OCI-LY3 (cell line): ENCODE measurements at regions not wholly inside any gene's neighbourhood (a gene's known extent, or its start where the extent isn't known, plus 50 kb on each side); places are given as distances from the start of the nearest gene placed in this dataset.

ENCODE experiments used
- H2AFZ ChIP-seq: fragments of 200-600, 300-600 bp; shearing (Covaris generic); 2 replicates; pipeline ENCODE4 v1.6.0; 2014; ENCODE audit warnings: antibody characterized with exemption, low read depth, low read length
- H3K27ac ChIP-seq: fragments of 200-600, 300-600 bp; sonication (generic); 2 replicates; pipeline ENCODE4 v1.5.1; 2014; ENCODE audit warnings: mild to moderate bottlenecking, low read length, moderate library complexity, mixed read lengths
- H3K27me3 ChIP-seq: fragments of 200-600, 300-600 bp; sonication (generic); 2 replicates; pipeline ENCODE4 v1.6.1; 2014; ENCODE audit warnings: low read depth, low read length, mixed read lengths
- H3K36me3 ChIP-seq: fragments of 200-600, 300-600 bp; sonication (generic); replicated peaks from 2 replicates; pipeline ENCODE3; 2014; ENCODE audit warnings: low read depth, low read length, mixed read lengths
- H3K4me1 ChIP-seq: fragments of 300-600, 200-600 bp; sonication (generic); 2 replicates; pipeline ENCODE4 v1.6.1; 2014; ENCODE audit warnings: low read length, mixed read lengths
- H3K4me2 ChIP-seq: fragments of 200-600, 300-600 bp; sonication (generic); 2 replicates; pipeline ENCODE4 v1.6.1; 2014; ENCODE audit warnings: low read length, mixed read lengths
- H3K4me3 ChIP-seq: fragments of 300-600, 200-600 bp; sonication (generic); 2 replicates; pipeline ENCODE4 v1.5.1; 2014; ENCODE audit warnings: antibody characterized with exemption, mild to moderate bottlenecking, low read length, moderate library complexity
- H3K79me2 ChIP-seq: fragments of 300-600, 200-600 bp; shearing (Covaris generic); 2 replicates; pipeline ENCODE4 v1.6.1; 2014; ENCODE audit warnings: mild to moderate bottlenecking, low read length, mixed read lengths
- H3K9ac ChIP-seq: fragments of 300-600, 200-600 bp; shearing (Covaris generic); 2 replicates; pipeline ENCODE4 v1.6.0; 2014; ENCODE audit warnings: mild to moderate bottlenecking, low read length, moderate library complexity
- H3K9me3 ChIP-seq: fragments of 200-600, 300-600 bp; shearing (Covaris generic); 2 replicates; pipeline ENCODE4 v1.6.1; 2014; ENCODE audit warnings: low read length, mixed read lengths; ENCODE audit not compliant: insufficient read depth
- H4K20me1 ChIP-seq: fragments of 200-600, 300-600 bp; sonication (generic); 2 replicates; pipeline ENCODE4 v1.6.1; 2016; ENCODE audit warnings: low read length, mixed read lengths; ENCODE audit not compliant: insufficient read depth
- CTCF ChIP-seq: fragments of 200-600, 300-600 bp; sonication (generic); IDR thresholded peaks from 2 replicates; pipeline ENCODE4 v1.5.1; 2014; ENCODE audit warnings: antibody characterized with exemption, low read length, low read depth
- EZH2phosphoT487 ChIP-seq: fragments of 200-600 bp; shearing (Covaris generic); IDR thresholded peaks from 2 replicates; pipeline ENCODE4 v1.6.1; 2018; ENCODE audit warnings: antibody characterized with exemption, mixed run types, low read depth

- Histone ChIP-seq H3K4me1 (no peaks in the 10 kb centered on the region), H3K27ac (no peak overlapping the region), H3K4me3 (no peak overlapping the region), H3K9me3 (no peaks in the 10 kb centered on the region), H4K20me1 (no peaks in the 10 kb centered on the region), H3K27me3 (no peaks in the 10 kb centered on the region), H3K79me2 (no peaks in the 10 kb centered on the region), H3K4me2 (no peak overlapping the region), H3K9ac (no peak overlapping the region), H3K36me3 (no peaks in the 10 kb centered on the region), H2AFZ (no peak overlapping the region)
- TF ChIP-seq EZH2phosphoT487 (no peak), CTCF (no peak)
These were observed 118.6 kb upstream of the MAST4 start for GRCh38 chr5:66477596-66477995.

GRCh38 chr5:66494437-66494836, 101.8 kb upstream of the MAST4 start:
- Histone ChIP-seq H3K4me2 (no peak overlapping the region), H2AFZ (no peak overlapping the region)

GRCh38 chr5:66498791-66499207, 97.4 kb upstream of the MAST4 start:
- H3K4me3 ChIP-seq: no peak overlapping the region
- no peaks in the 10 kb centered on the region for H3K4me1 ChIP-seq
- H2AFZ ChIP-seq: no peak overlapping the region
- H3K27ac ChIP-seq: no peak overlapping the region
- H3K9me3 ChIP-seq: no peaks in the 10 kb centered on the region
- no peaks in the 10 kb centered on the region for H4K20me1 ChIP-seq
- no peak overlapping the region for H3K4me2 ChIP-seq
- H3K27me3 ChIP-seq: no peaks in the 10 kb centered on the region
- no peak overlapping the region for H3K9ac ChIP-seq
- no peaks in the 10 kb centered on the region for H3K79me2 ChIP-seq
- TF ChIP-seq EZH2phosphoT487 (no peak), CTCF (peak; percentile 37; the same call in 1 of the 2 replicates)
- no peaks in the 10 kb centered on the region for H3K36me3 ChIP-seq

More at GRCh38 chr5:66494437-66494836, 101.8 kb upstream of the MAST4 start:
- Histone ChIP-seq H3K4me1 (no peaks in the 10 kb centered on the region), H3K9ac (no peak overlapping the region), H4K20me1 (no peaks in the 10 kb centered on the region), H3K36me3 (no peaks in the 10 kb centered on the region), H3K4me3 (no peak overlapping the region), H3K9me3 (no peaks in the 10 kb centered on the region), H3K79me2 (no peaks in the 10 kb centered on the region), H3K27ac (no peak overlapping the region), H3K27me3 (no peaks in the 10 kb centered on the region)
- TF ChIP-seq CTCF (peak; percentile 24), EZH2phosphoT487 (no peak)

GRCh38 chr5:66503203-66503789, 92.9 kb upstream of the MAST4 start:
- Histone ChIP-seq H2AFZ (no peak overlapping the region), H3K27me3 (no peaks in the 10 kb centered on the region), H4K20me1 (no peaks in the 10 kb centered on the region), H3K4me3 (no peak overlapping the region), H3K4me2 (no peak overlapping the region), H3K27ac (no peak overlapping the region), H3K36me3 (no peaks in the 10 kb centered on the region), H3K9me3 (no peaks in the 10 kb centered on the region), H3K9ac (no peak overlapping the region), H3K4me1 (no peaks in the 10 kb centered on the region), H3K79me2 (no peaks in the 10 kb centered on the region)
- TF ChIP-seq CTCF: no peak
- no peak for TF ChIP-seq EZH2phosphoT487
